Lower lobe of right lung (tissue), 2 donors: ENCODE measurements at regions not wholly inside any gene's neighbourhood (a gene's known extent, or its start where the extent isn't known, plus 50 kb on each side); places are given as distances from the start of the nearest gene placed in this dataset.
A peak's percentile ranks its signal among the peaks of the same experiment; 100 is the strongest.

Source experiments
- ATAC-seq, 2 donors: fragments of 200-7000 bp; cut with Tn5 transposase; one replicate each; pipeline ENCODE4 v1.9.1; 2020 to 2022; ENCODE audit warnings: mild to moderate bottlenecking in 2 of 2, moderate library complexity in 2 of 2
- DNase-seq: peaks from one replicate; pipeline ENCODE4 v3.0.0-alpha.2; 2020
- H3K27ac ChIP-seq: fragments of 200-600 bp; one replicate; pipeline ENCODE4 v1.8.0; 2022
- H3K27me3 ChIP-seq: fragments of 200-600 bp; one replicate; pipeline ENCODE4 v1.8.0; 2022; ENCODE audit warnings: low read depth
- H3K36me3 ChIP-seq: fragments of 200-600 bp; one replicate; pipeline ENCODE4 v1.8.0; 2022; ENCODE audit warnings: mild to moderate bottlenecking
- H3K4me1 ChIP-seq: fragments of 200-600 bp; one replicate; pipeline ENCODE4 v1.8.0; 2022
- H3K4me3 ChIP-seq: fragments of 200-600 bp; one replicate; pipeline ENCODE4 v1.8.0; 2022; ENCODE audit warnings: mild to moderate bottlenecking
- H3K9me3 ChIP-seq: fragments of 200-600 bp; one replicate; pipeline ENCODE4 v1.8.0; 2022
- CTCF ChIP-seq: fragments of 200-600 bp; IDR thresholded peaks from one replicate; pipeline ENCODE4 v1.8.0; 2022; ENCODE audit warnings: antibody characterized with exemption, mild to moderate bottlenecking
- intact Hi-C: fragments of 100-400 bp; cut with DNase I; formaldehyde crosslinking; loops from one replicate; pipeline ENCODE4 v1.11.0; 2022
- donor health status: DM: no; HTN: yes; CAD: no; lungs with severe emphysema.

GRCh38 chr2:64760128-64760527 is 106.4 kb upstream of the SERTAD2 start:
- no peak overlapping the region for H3K4me3 ChIP-seq
- no peaks in the 10 kb centered on the region for H3K36me3 ChIP-seq
- no peak for TF ChIP-seq CTCF
- intact Hi-C loops = no loop called here
- ATAC-seq (no peak), DNase-seq (no peak)
- H3K9me3 ChIP-seq = no peaks in the 10 kb centered on the region
- no peaks in the 10 kb centered on the region for H3K4me1 ChIP-seq
- H3K27ac ChIP-seq = no peak overlapping the region
- no peaks in the 10 kb centered on the region for H3K27me3 ChIP-seq

- H3K4me3 ChIP-seq = no peak overlapping the region
- TF ChIP-seq CTCF = no peak
- intact Hi-C loops = no loop called here
- H3K9me3 ChIP-seq = no peaks in the 10 kb centered on the region
- H3K36me3 ChIP-seq = no peaks in the 10 kb centered on the region
- no peak overlapping the region for H3K27ac ChIP-seq
- ATAC-seq (no peak), DNase-seq (no peak)
- peaks cover 5% of the 10 kb centered on the region for H3K4me1 ChIP-seq
- H3K27me3 ChIP-seq = no peaks in the 10 kb centered on the region
These were observed 108.7 kb upstream of the SERTAD2 start for GRCh38 chr2:64762301-64762997.

- ATAC-seq = no peak
- Histone ChIP-seq H3K9me3 (no peaks in the 10 kb centered on the region), H3K27ac (no peak overlapping the region), H3K27me3 (no peaks in the 10 kb centered on the region), H3K36me3 (no peaks in the 10 kb centered on the region), H3K4me1 (peaks cover 5% of the 10 kb centered on the region), H3K4me3 (no peak overlapping the region)
- no peak for TF ChIP-seq CTCF
- no peak for DNase-seq
- intact Hi-C loops = no loop called here
These were observed 109.4 kb upstream of the SERTAD2 start for GRCh38 chr2:64763126-64763525.

GRCh38 chr2:64765160-64765805 is 111.6 kb upstream of the SERTAD2 start:
- no peak overlapping the region for H3K27ac ChIP-seq
- TF ChIP-seq CTCF = no peak
- intact Hi-C loops = no loop called here
- peaks cover 12% of the 10 kb centered on the region for H3K4me1 ChIP-seq
- no peaks in the 10 kb centered on the region for H3K9me3 ChIP-seq
- no peak for DNase-seq
- ATAC-seq = no peak
- no peaks in the 10 kb centered on the region for H3K27me3 ChIP-seq
- no peak overlapping the region for H3K4me3 ChIP-seq
- H3K36me3 ChIP-seq = no peaks in the 10 kb centered on the region

GRCh38 chr2:64766841-64767669 is 113.3 kb upstream of the SERTAD2 start:
- Histone ChIP-seq H3K9me3 (no peaks in the 10 kb centered on the region), H3K27me3 (no peaks in the 10 kb centered on the region), H3K4me3 (peak overlapping the region; percentile 71), H3K27ac (peak overlapping the region; percentile 99), H3K4me1 (peaks cover 12% of the 10 kb centered on the region), H3K36me3 (no peaks in the 10 kb centered on the region)
- DNase-seq (no peak), ATAC-seq (peak in 1 of 2 donors; percentile 50)
- TF ChIP-seq CTCF = no peak
- intact Hi-C loops = no loop called here
